VCaP (cell line): ENCODE measurements at regions not wholly inside any gene's neighbourhood (a gene's known extent, or its start where the extent isn't known, plus 50 kb on each side); places are given as distances from the start of the nearest gene placed in this dataset.

Experiments used
- H3K27ac ChIP-seq: fragments of 450-650 bp; 2 replicates; pipeline ENCODE4 v1.5.1; 2017
- CTCF ChIP-seq: fragments of 450-650 bp; conservative IDR thresholded peaks from 2 replicates; pipeline ENCODE4 v1.5.1; 2017; ENCODE audit warnings: mild to moderate bottlenecking, moderate library complexity

GRCh38 chr1:36588972-36589371 lies 106.3 kb upstream of the CSF3R start:
- no peak for TF ChIP-seq CTCF
- H3K27ac ChIP-seq = no peak overlapping the region

GRCh38 chr1:36585569-36586548 lies 103.1 kb upstream of the CSF3R start:
- no peak for TF ChIP-seq CTCF
- H3K27ac ChIP-seq = no peak overlapping the region

- no peak for TF ChIP-seq CTCF
- H3K27ac ChIP-seq = no peak overlapping the region
These were observed 102.3 kb upstream of the CSF3R start for GRCh38 chr1:36584874-36585453.

- no peak overlapping the region for H3K27ac ChIP-seq
- TF ChIP-seq CTCF = no peak
These were observed 101.5 kb upstream of the CSF3R start for GRCh38 chr1:36583980-36584782.

- no peak overlapping the region for H3K27ac ChIP-seq
- no peak for TF ChIP-seq CTCF
These were observed 100.4 kb upstream of the CSF3R start for GRCh38 chr1:36583080-36583479.

- TF ChIP-seq CTCF = no peak
- no peak overlapping the region for H3K27ac ChIP-seq
These were observed 99.5 kb upstream of the CSF3R start for GRCh38 chr1:36582066-36582755.
